Gastroesophageal sphincter (tissue), 2 donors: ENCODE measurements at regions not wholly inside any gene's neighbourhood (a gene's known extent, or its start where the extent isn't known, plus 50 kb on each side); places are given as distances from the start of the nearest gene placed in this dataset.

Source experiments
- POLR2A ChIP-seq, 2 donors: fragments of 450-650 bp; IDR thresholded peaks; one replicate each; pipeline ENCODE4 v1.6.1; 2017; ENCODE audit warnings: antibody characterized with exemption in 2 of 2, mild to moderate bottlenecking in 2 of 2, moderate library complexity in 1 of 2
- POLR2AphosphoS5 ChIP-seq: sonication (generic); formaldehyde crosslinking; IDR thresholded peaks from one replicate; pipeline ENCODE4 v1.6.1; 2017; ENCODE audit warnings: antibody characterized with exemption

DNA sequence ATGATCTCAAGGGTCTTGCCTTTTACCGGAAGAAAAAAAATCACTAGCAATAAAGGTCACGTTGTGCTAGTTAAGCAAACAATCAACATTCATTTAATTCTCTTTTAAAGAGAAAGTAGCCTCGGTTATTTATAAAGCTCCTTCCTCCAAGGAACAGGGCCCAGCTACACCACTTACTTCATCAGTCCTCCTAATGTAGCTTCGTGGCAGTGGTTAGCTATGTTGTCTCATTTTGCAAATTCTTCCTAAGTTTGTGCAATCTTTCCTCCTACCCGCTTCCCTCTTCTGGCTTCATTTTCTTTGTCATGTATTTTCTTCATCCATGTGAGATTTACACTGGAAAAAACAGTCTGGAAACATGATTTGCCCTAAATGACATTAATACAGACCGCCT, 554.2 kb downstream of the NUF2 start:
- TF ChIP-seq POLR2AphosphoS5 = peak; percentile 17
- no peak for TF ChIP-seq POLR2A (IDR thresholded peaks at IDR 0.05)
